CD14-positive monocyte (primary cell): ENCODE measurements at regions not wholly inside any gene's neighbourhood (a gene's known extent, or its start where the extent isn't known, plus 50 kb on each side); places are given as distances from the start of the nearest gene placed in this dataset.

Experiments used
- DNase-seq, 3 donors: peaks; one replicate each; pipeline ENCODE4 v3.0.0-alpha.2; 2011 to 2022
- H2AFZ ChIP-seq: 2 replicates; pipeline ENCODE4 v1.6.0; 2012; ENCODE audit warnings: mild to moderate bottlenecking, low read depth, low read length, inconsistent platforms; ENCODE audit not compliant: insufficient read depth, poor library complexity, severe bottlenecking
- H3K27ac ChIP-seq, 2 donors: 1 replicate in 1 of 2; 2 replicates in 1 of 2; pipeline ENCODE4 v1.5.1; 2012 to 2013; ENCODE audit warnings: low read length in 2 of 2, control low read depth in 1 of 2, inconsistent platforms in 1 of 2, low read depth in 1 of 2, mild to moderate bottlenecking in 1 of 2
- H3K27me3 ChIP-seq, 2 donors: one replicate each; pipeline versions ENCODE4 v1.6.0 to v1.6.1; 2011 to 2013; ENCODE audit warnings: low read length in 2 of 2; ENCODE audit not compliant: control insufficient read depth in 2 of 2, insufficient read depth in 2 of 2
- H3K36me3 ChIP-seq, 2 donors: replicated peaks in 1 of 2; 1 replicate in 1 of 2; 2 replicates in 1 of 2; pipeline versions ENCODE4 v1.5.1 to v1.6.1; 2012 to 2013; ENCODE audit warnings: low read length in 2 of 2, control low read depth in 1 of 2, inconsistent platforms in 1 of 2, mild to moderate bottlenecking in 1 of 2; ENCODE audit not compliant: insufficient read depth in 2 of 2, control insufficient read depth in 1 of 2
- H3K4me1 ChIP-seq, 2 donors: 1 replicate in 1 of 2; 2 replicates in 1 of 2; pipeline versions ENCODE4 v1.5.1 to v1.6.1; 2012 to 2013; ENCODE audit warnings: low read length in 2 of 2, control low read depth in 1 of 2, inconsistent platforms in 1 of 2, mild to moderate bottlenecking in 1 of 2, moderate library complexity in 1 of 2; ENCODE audit not compliant: insufficient read depth in 2 of 2, control insufficient read depth in 1 of 2
- H3K4me2 ChIP-seq: replicated peaks from 2 replicates; pipeline ENCODE3; 2012; ENCODE audit warnings: low read length, moderate library complexity, mild to moderate bottlenecking; ENCODE audit not compliant: poor library complexity, severe bottlenecking; ENCODE audit errors: extremely low read depth
- H3K4me3 ChIP-seq, 3 experiments: fragments of 200-600 bp in 1 of 3; sonication (generic) in 1 of 3; replicated peaks in 1 of 3; 1 replicate in 2 of 3; 2 replicates in 1 of 3; pipeline ENCODE4 v1.5.1; 2011 to 2013; ENCODE audit warnings: low read length in 3 of 3, mild to moderate bottlenecking in 3 of 3, control low read depth in 2 of 3, low read depth in 2 of 3, inconsistent platforms in 1 of 3, moderate library complexity in 1 of 3
- H3K79me2 ChIP-seq: 2 replicates; pipeline ENCODE4 v1.6.0; 2012; ENCODE audit warnings: mild to moderate bottlenecking, control low read depth, inconsistent platforms, low read length, moderate library complexity; ENCODE audit not compliant: insufficient read depth
- H3K9ac ChIP-seq: 2 replicates; pipeline ENCODE4 v1.6.0; 2017; ENCODE audit warnings: low read length, mild to moderate bottlenecking; ENCODE audit not compliant: insufficient read depth, poor library complexity, severe bottlenecking
- H3K9me3 ChIP-seq, 2 donors: replicated peaks in 1 of 2; 1 replicate in 1 of 2; 2 replicates in 1 of 2; pipeline versions ENCODE4 v1.5.1 to v1.6.1; 2012 to 2013; ENCODE audit warnings: low read length in 2 of 2, control low read depth in 1 of 2; ENCODE audit not compliant: control insufficient read depth in 1 of 2, insufficient read depth in 1 of 2
- H4K20me1 ChIP-seq: 2 replicates; pipeline ENCODE4 v1.6.0; 2012; ENCODE audit warnings: mild to moderate bottlenecking, low read length, control low read depth, moderate library complexity; ENCODE audit not compliant: insufficient read depth
- H3K27ac Mint-ChIP-seq, 7 donors: one replicate each; pipeline ENCODE4 v1.8.0; 2020; ENCODE audit warnings: mild to moderate bottlenecking in 7 of 7, mixed read lengths in 7 of 7, moderate library complexity in 6 of 7, inconsistent platforms in 2 of 7
- H3K27me3 Mint-ChIP-seq, 3 donors: one replicate each; pipeline ENCODE4 v1.8.0; 2021 to 2022; ENCODE audit warnings: low read depth in 3 of 3, mild to moderate bottlenecking in 3 of 3, mixed read lengths in 3 of 3, moderate library complexity in 3 of 3, inconsistent platforms in 1 of 3
- H3K36me3 Mint-ChIP-seq, 2 donors: one replicate each; pipeline ENCODE4 v1.8.0; 2020; ENCODE audit warnings: mixed read lengths in 2 of 2, inconsistent platforms in 1 of 2, mild to moderate bottlenecking in 1 of 2
- H3K4me1 Mint-ChIP-seq: one replicate; pipeline ENCODE4 v1.8.0; 2020; ENCODE audit warnings: mild to moderate bottlenecking, mixed read lengths
- H3K4me3 Mint-ChIP-seq, 2 donors: one replicate each; pipeline ENCODE4 v1.8.0; 2020; ENCODE audit warnings: mild to moderate bottlenecking in 2 of 2, mixed read lengths in 2 of 2, moderate library complexity in 1 of 2
- H3K9me3 Mint-ChIP-seq, 7 donors: one replicate each; pipeline ENCODE4 v1.8.0; 2020 to 2022; ENCODE audit warnings: mixed read lengths in 7 of 7, mild to moderate bottlenecking in 6 of 7, moderate library complexity in 6 of 7, inconsistent platforms in 2 of 7
- WGBS: methylation state at CpG from one replicate; pipeline ENCODE4 v1.1.5; 2013; ENCODE audit warnings: missing lambda C conversion rate; ENCODE audit not compliant: insufficient coverage; 5-methylcytosine and 5-hydroxymethylcytosine counted together
- intact Hi-C, 2 donors: fragments of 100-400 bp; cut with micrococcal nuclease; formaldehyde crosslinking; loops; one replicate each; pipeline versions ENCODE4 v1.15.0 to v1.15.1; 2023
- TF ChIP-seq, protein P1 (sequence below): fragments of 200-600 bp; IDR thresholded peaks from one replicate; pipeline ENCODE4 v1.8.0; 2022; ENCODE audit warnings: antibody characterized with exemption, mild to moderate bottlenecking

DNA sequence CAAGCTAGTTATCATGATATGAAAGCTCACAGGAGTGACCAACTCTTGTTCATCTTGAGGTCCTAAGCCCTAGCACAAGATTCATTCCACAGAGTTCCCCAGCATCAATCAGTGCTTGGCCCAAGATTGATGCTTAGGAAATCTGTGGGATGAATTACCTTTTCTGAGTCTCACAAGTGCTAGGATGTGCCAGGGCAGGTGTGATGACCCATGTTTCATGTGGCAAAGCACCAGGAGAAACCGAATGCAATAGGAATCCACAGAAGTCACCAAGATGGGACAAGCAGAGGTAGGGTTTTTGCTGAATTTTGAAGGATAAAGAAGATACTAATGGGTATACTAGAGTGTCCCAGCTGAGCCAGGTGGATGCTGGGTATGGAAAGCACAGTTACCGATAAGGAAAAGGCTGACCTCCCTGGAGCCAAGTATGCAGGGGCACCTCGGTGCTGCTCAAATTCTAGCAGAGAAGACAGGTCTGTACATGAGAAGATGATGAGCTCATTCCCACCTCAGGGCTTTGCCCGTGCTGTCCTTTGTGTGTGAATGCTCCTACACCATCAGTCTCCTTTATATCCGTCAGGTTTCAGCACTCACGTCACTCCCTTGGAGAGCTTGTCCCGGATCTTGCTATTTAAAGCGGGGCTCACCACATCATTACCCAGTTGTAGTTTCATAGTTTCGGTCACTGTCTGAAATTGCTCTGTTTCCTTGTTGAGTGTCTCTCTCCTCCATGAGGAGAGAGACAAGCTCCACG lies 168.9 kb upstream of the TSC22D1 start:
- H3K4me1 ChIP-seq: no peaks in the 10 kb centered on the region
- no peaks in the 10 kb centered on the region for H3K36me3 ChIP-seq
- DNase-seq: no peak
- H3K9me3 ChIP-seq: no peaks in the 10 kb centered on the region
- no peak overlapping the region for H3K9ac ChIP-seq
- Mint-ChIP-seq H3K4me1 (no peaks in the 10 kb centered on the region), H3K27me3 (peaks cover 0 to 5% (median 0%) of the 10 kb centered on the region in 3 donors), H3K27ac (no peak overlapping the region), H3K36me3 (no peaks in the 10 kb centered on the region), H3K4me3 (no peak overlapping the region), H3K9me3 (peaks cover 3 to 16% (median 9%) of the 10 kb centered on the region in 7 donors)
- no peaks in the 10 kb centered on the region for H3K27me3 ChIP-seq
- intact Hi-C loops: no loop called here
- no peaks in the 10 kb centered on the region for H4K20me1 ChIP-seq
- H3K79me2 ChIP-seq: no peaks in the 10 kb centered on the region
- H3K27ac ChIP-seq: no peak overlapping the region
- no peak overlapping the region for H3K4me3 ChIP-seq
- 94% methylated on average over 8 of the region's 10 CpGs for WGBS
- H2AFZ ChIP-seq: no peak overlapping the region
- no peak overlapping the region for H3K4me2 ChIP-seq
- TF ChIP-seq, protein P1, sequence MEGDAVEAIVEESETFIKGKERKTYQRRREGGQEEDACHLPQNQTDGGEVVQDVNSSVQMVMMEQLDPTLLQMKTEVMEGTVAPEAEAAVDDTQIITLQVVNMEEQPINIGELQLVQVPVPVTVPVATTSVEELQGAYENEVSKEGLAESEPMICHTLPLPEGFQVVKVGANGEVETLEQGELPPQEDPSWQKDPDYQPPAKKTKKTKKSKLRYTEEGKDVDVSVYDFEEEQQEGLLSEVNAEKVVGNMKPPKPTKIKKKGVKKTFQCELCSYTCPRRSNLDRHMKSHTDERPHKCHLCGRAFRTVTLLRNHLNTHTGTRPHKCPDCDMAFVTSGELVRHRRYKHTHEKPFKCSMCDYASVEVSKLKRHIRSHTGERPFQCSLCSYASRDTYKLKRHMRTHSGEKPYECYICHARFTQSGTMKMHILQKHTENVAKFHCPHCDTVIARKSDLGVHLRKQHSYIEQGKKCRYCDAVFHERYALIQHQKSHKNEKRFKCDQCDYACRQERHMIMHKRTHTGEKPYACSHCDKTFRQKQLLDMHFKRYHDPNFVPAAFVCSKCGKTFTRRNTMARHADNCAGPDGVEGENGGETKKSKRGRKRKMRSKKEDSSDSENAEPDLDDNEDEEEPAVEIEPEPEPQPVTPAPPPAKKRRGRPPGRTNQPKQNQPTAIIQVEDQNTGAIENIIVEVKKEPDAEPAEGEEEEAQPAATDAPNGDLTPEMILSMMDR: no peak

DNA sequence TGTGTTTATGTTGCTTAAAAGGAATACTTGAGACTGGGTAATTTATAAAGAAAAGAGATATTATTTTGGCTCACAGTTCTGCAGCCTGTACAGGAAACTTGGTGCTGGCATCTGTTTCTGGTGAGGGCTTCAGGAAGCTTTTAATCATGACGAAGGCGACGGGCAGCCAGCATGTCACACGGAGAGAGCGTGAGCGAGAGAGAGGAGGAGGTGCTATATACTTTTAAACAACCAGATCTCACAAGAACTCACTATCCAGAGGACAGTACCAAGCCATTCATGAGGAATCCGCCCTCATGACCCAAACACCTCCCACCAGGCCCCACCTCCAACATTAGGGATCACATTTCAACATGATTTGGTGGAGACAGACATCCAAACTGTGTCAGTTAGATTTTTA lies 163.4 kb upstream of the TSC22D1 start:
- H4K20me1 ChIP-seq: no peaks in the 10 kb centered on the region
- intact Hi-C loops: no loop called here

More for the DNA sequence above, 163.4 kb upstream of the TSC22D1 start:
- H3K79me2 ChIP-seq: no peaks in the 10 kb centered on the region
- H3K4me3 ChIP-seq: no peak overlapping the region
- DNase-seq: no peak
- no peak overlapping the region for H2AFZ ChIP-seq
- no peaks in the 10 kb centered on the region for H3K36me3 Mint-ChIP-seq
- H3K9me3 ChIP-seq: no peaks in the 10 kb centered on the region
- no peak overlapping the region for H3K4me2 ChIP-seq
- H3K4me3 Mint-ChIP-seq: no peak overlapping the region
- TF ChIP-seq, protein P1: no peak
- no peaks in the 10 kb centered on the region for H3K27me3 ChIP-seq
- no peaks in the 10 kb centered on the region for H3K4me1 Mint-ChIP-seq
- no peak overlapping the region for H3K27ac ChIP-seq
- no CpG with 5 or more reads among the region's 7 CpGs for WGBS
- H3K9me3 Mint-ChIP-seq: peaks cover 5 to 10% (median 6%) of the 10 kb centered on the region in 7 donors
- no peaks in the 10 kb centered on the region for H3K4me1 ChIP-seq
- H3K36me3 ChIP-seq: no peaks in the 10 kb centered on the region
- H3K27me3 Mint-ChIP-seq: peaks cover 0 to 3% (median 2%) of the 10 kb centered on the region in 3 donors
- no peak overlapping the region for H3K9ac ChIP-seq
- no peak overlapping the region for H3K27ac Mint-ChIP-seq
